ENCODE measurements at regions not wholly inside any gene's neighbourhood (a gene's known extent, or its start where the extent isn't known, plus 50 kb on each side); places are given as distances from the start of the nearest gene placed in this dataset.

- intact Hi-C loops (cut with micrococcal nuclease; ENCODE audit: unreplicated experiment): loop anchor here (5.0 to 10.0 kb wide), 6 partner anchors 269 to 1699 kb away; partner anchors contain the start of gene IRS1
- ChIA-PET CTCF (ENCODE audit: unreplicated experiment) (no interaction called here), POLR2A (interaction anchor here (0.7 to 1.3 kb wide), 2 partner anchors 9 to 176 kb away, joined by 3 to 4 read pairs; no protein-coding TSS in a partner anchor)
- peaks cover 43% of the 10 kb centered on the region for H3K36me3 ChIP-seq (ENCODE audit: insufficient read depth, low read length)
- H3K4me2 ChIP-seq (ENCODE audit: low read length): peak overlapping the region; percentile 64
- peak overlapping the region; percentile 94 for H3K27ac ChIP-seq (ENCODE audit: low read depth, low read length, poor library complexity, severe bottlenecking)
- H2AFZ ChIP-seq (ENCODE audit: low read length): peak overlapping the region; percentile 35; the same call in 1 of the 2 replicates
- TF ChIP-seq CTCF (conservative IDR thresholded peaks at IDR 0.05; ENCODE audit: low read length) (no peak), EZH2phosphoT487 (IDR thresholded peaks at IDR 0.05; ENCODE audit: borderline replicate concordance, low read depth, low read length) (no peak)
- H3K79me2 ChIP-seq (ENCODE audit: insufficient read depth, low read depth, low read length): no peaks in the 10 kb centered on the region
- peak overlapping the region; percentile 56 for H3K4me3 ChIP-seq (ENCODE audit: low read depth, low read length, poor library complexity, severe bottlenecking)
- peak; percentile 89 for DNase-seq (ENCODE audit: low spot score)
- H4K20me1 ChIP-seq (ENCODE audit: insufficient read depth, low read length): no peaks in the 10 kb centered on the region
- no peaks in the 10 kb centered on the region for H3K9me2 ChIP-seq (ENCODE audit: insufficient read depth, low read length)
- peaks cover 61% of the 10 kb centered on the region for H3K4me1 ChIP-seq (ENCODE audit: insufficient read depth, low read length, poor library complexity, severe bottlenecking)
- no TSS peak for BruUV-seq (replicated peaks)
- H3K9me3 ChIP-seq (ENCODE audit: low read length): peaks cover 25% of the 10 kb centered on the region
Measured at GRCh38 chr2:225276207-225276606, 123.3 kb upstream of the NYAP2 start.

- Histone ChIP-seq H3K4me1 (ENCODE audit: insufficient read depth, low read length, poor library complexity, severe bottlenecking) (peaks cover 69% of the 10 kb centered on the region), H3K4me3 (ENCODE audit: low read depth, low read length, poor library complexity, severe bottlenecking) (peak overlapping the region; percentile 56), H3K79me2 (ENCODE audit: insufficient read depth, low read depth, low read length) (no peaks in the 10 kb centered on the region), H3K36me3 (ENCODE audit: insufficient read depth, low read length) (peaks cover 43% of the 10 kb centered on the region), H3K9me3 (ENCODE audit: low read length) (peaks cover 25% of the 10 kb centered on the region), H4K20me1 (ENCODE audit: insufficient read depth, low read length) (no peaks in the 10 kb centered on the region), H3K9me2 (ENCODE audit: insufficient read depth, low read length) (no peaks in the 10 kb centered on the region), H3K27ac (ENCODE audit: low read depth, low read length, poor library complexity, severe bottlenecking) (peak overlapping the region; percentile 94), H3K4me2 (ENCODE audit: low read length) (peak overlapping the region; percentile 64), H2AFZ (ENCODE audit: low read length) (peak overlapping the region; percentile 77; the same call in 1 of the 2 replicates)
- ChIA-PET CTCF (ENCODE audit: unreplicated experiment) (no interaction called here), POLR2A (no interaction called here)
- DNase-seq (ENCODE audit: low spot score): no peak
- TF ChIP-seq EZH2phosphoT487 (IDR thresholded peaks at IDR 0.05; ENCODE audit: borderline replicate concordance, low read depth, low read length) (no peak), CTCF (conservative IDR thresholded peaks at IDR 0.05; ENCODE audit: low read length) (no peak)
- BruUV-seq (replicated peaks): no TSS peak
- intact Hi-C loops (cut with micrococcal nuclease; ENCODE audit: unreplicated experiment): loop anchor here (1.0 to 10.0 kb wide), 7 partner anchors 268 to 1699 kb away; partner anchors contain the start of gene IRS1
Measured at GRCh38 chr2:225275443-225275842, 124.1 kb upstream of the NYAP2 start.

GRCh38 chr2:225274751-225275150 lies 124.8 kb upstream of the NYAP2 start:
- Histone ChIP-seq H3K36me3 (ENCODE audit: insufficient read depth, low read length) (peaks cover 42% of the 10 kb centered on the region), H3K9me2 (ENCODE audit: insufficient read depth, low read length) (no peaks in the 10 kb centered on the region), H3K4me3 (ENCODE audit: low read depth, low read length, poor library complexity, severe bottlenecking) (peak overlapping the region; percentile 56), H3K4me2 (ENCODE audit: low read length) (peak overlapping the region; percentile 64), H2AFZ (ENCODE audit: low read length) (peak overlapping the region; percentile 77; the same call in 1 of the 2 replicates), H3K79me2 (ENCODE audit: insufficient read depth, low read depth, low read length) (no peaks in the 10 kb centered on the region), H3K9me3 (ENCODE audit: low read length) (peaks cover 25% of the 10 kb centered on the region), H4K20me1 (ENCODE audit: insufficient read depth, low read length) (no peaks in the 10 kb centered on the region), H3K27ac (ENCODE audit: low read depth, low read length, poor library complexity, severe bottlenecking) (peak overlapping the region; percentile 94), H3K4me1 (ENCODE audit: insufficient read depth, low read length, poor library complexity, severe bottlenecking) (peaks cover 76% of the 10 kb centered on the region)
- no TSS peak for BruUV-seq (replicated peaks)
- intact Hi-C loops (cut with micrococcal nuclease; ENCODE audit: unreplicated experiment): loop anchor here (1.0 to 10.0 kb wide), 8 partner anchors 163 to 1700 kb away; partner anchors contain the start of gene IRS1
- TF ChIP-seq EZH2phosphoT487 (IDR thresholded peaks at IDR 0.05; ENCODE audit: borderline replicate concordance, low read depth, low read length) (no peak), CTCF (conservative IDR thresholded peaks at IDR 0.05; ENCODE audit: low read length) (no peak)
- CTCF ChIA-PET (ENCODE audit: unreplicated experiment): no interaction called here
- POLR2A ChIA-PET: interaction anchor here (1.1 kb wide), 1 partner anchor 11 kb away, joined by 5 read pairs; no protein-coding TSS in a partner anchor
- DNase-seq (ENCODE audit: low spot score): peak; percentile 46

All from OCI-LY7 (cell line).